Hepatic stellate cell (primary cell): ENCODE measurements at regions not wholly inside any gene's neighbourhood (a gene's known extent, or its start where the extent isn't known, plus 50 kb on each side); places are given as distances from the start of the nearest gene placed in this dataset.

Source experiments
- DNase-seq: peaks from one replicate; pipeline ENCODE4 v3.0.0; 2011; ENCODE audit warnings: low spot score

- DNase-seq, result no peak
Measured at GRCh38 chr2:71776227-71776626, 322.9 kb downstream of the DYSF start.

- no peak for DNase-seq
Measured at GRCh38 chr2:71773218-71773617, 319.9 kb downstream of the DYSF start.

- no peak for DNase-seq
Measured at GRCh38 chr2:71772510-71773172, 319.3 kb downstream of the DYSF start.

GRCh38 chr2:71767663-71768062, 314.3 kb downstream of the DYSF start:
- no peak for DNase-seq

GRCh38 chr2:71759060-71759459, 305.7 kb downstream of the DYSF start:
- no peak for DNase-seq

- DNase-seq, result no peak
Measured at GRCh38 chr2:71757351-71757750, 304.0 kb downstream of the DYSF start.

- DNase-seq, result no peak
Measured at GRCh38 chr2:71756280-71756906, 303.0 kb downstream of the DYSF start.

GRCh38 chr2:71751590-71751989, 298.2 kb downstream of the DYSF start:
- no peak for DNase-seq

GRCh38 chr2:71749671-71750101, 296.3 kb downstream of the DYSF start:
- DNase-seq, result no peak

- DNase-seq, result peak; percentile 53
Measured at GRCh38 chr2:71748227-71748626, 294.9 kb downstream of the DYSF start.

GRCh38 chr2:71747559-71747958, 294.2 kb downstream of the DYSF start:
- no peak for DNase-seq

GRCh38 chr2:71746946-71747501, 293.7 kb downstream of the DYSF start:
- no peak for DNase-seq

- no peak for DNase-seq
Measured at GRCh38 chr2:71744781-71745180, 291.4 kb downstream of the DYSF start.

GRCh38 chr2:71743995-71744675, 290.8 kb downstream of the DYSF start:
- no peak for DNase-seq

GRCh38 chr2:71742953-71743601, 289.7 kb downstream of the DYSF start:
- DNase-seq, result peak; percentile 76

GRCh38 chr2:71736986-71737385, 283.6 kb downstream of the DYSF start:
- no peak for DNase-seq

- no peak for DNase-seq
Measured at GRCh38 chr2:71736091-71736861, 282.9 kb downstream of the DYSF start.
